AG04450 (cell line): ENCODE measurements at regions not wholly inside any gene's neighbourhood (a gene's known extent, or its start where the extent isn't known, plus 50 kb on each side); places are given as distances from the start of the nearest gene placed in this dataset.

ENCODE experiments used
- CTCF ChIA-PET: fragments of 300-600, 350-600 bp; formaldehyde crosslinking; extraction: SDS; loops from one replicate; lab custom pipeline; 2022; ENCODE audit warnings: antibody characterized with exemption, inconsistent platforms; lab: Charles Lee
- POLR2A ChIA-PET: fragments of 350-600 bp; formaldehyde crosslinking; extraction: SDS; loops from one replicate; lab custom pipeline; 2021; ENCODE audit warnings: antibody characterized with exemption, inconsistent platforms; lab: Yijun Ruan, JAX
- DNase-seq: peaks from one replicate; pipeline ENCODE4 v3.0.0-alpha.2; 2011; ENCODE audit warnings: low read depth, low spot score
- H3K27ac ChIP-seq: one replicate; pipeline ENCODE4 v1.5.1; 2012; ENCODE audit warnings: low read depth, low read length, control low read depth
- H3K27me3 ChIP-seq: one replicate; pipeline ENCODE4 v1.6.0; 2012; ENCODE audit warnings: low read length; ENCODE audit not compliant: control insufficient read depth, insufficient read depth
- H3K4me3 ChIP-seq: 2 replicates; pipeline ENCODE4 v1.5.1; 2011; ENCODE audit warnings: mild to moderate bottlenecking, low read depth, low read length, control low read depth
- H3K9me3 ChIP-seq: 2 replicates; pipeline ENCODE4 v1.5.1; 2012; ENCODE audit warnings: low read length; ENCODE audit not compliant: control insufficient read depth, insufficient read depth
- CTCF ChIP-seq: IDR thresholded peaks from 2 replicates; pipeline ENCODE4 v1.5.1; 2011; ENCODE audit warnings: low read depth, low read length, control low read depth, inconsistent platforms

- H3K27me3 ChIP-seq, result no peaks in the 10 kb centered on the region
- TF ChIP-seq CTCF, result no peak
- no peak overlapping the region for H3K4me3 ChIP-seq
- CTCF ChIA-PET, result no interaction called here
- POLR2A ChIA-PET, result no interaction called here
- DNase-seq, result no peak
- no peaks in the 10 kb centered on the region for H3K9me3 ChIP-seq
- H3K27ac ChIP-seq, result no peak overlapping the region
These were observed 450.6 kb downstream of the TTLL7 start for GRCh38 chr1:83548311-83548710.

- Histone ChIP-seq H3K9me3 (no peaks in the 10 kb centered on the region), H3K27ac (no peak overlapping the region), H3K4me3 (no peak overlapping the region), H3K27me3 (no peaks in the 10 kb centered on the region)
- no peak for DNase-seq
- no peak for TF ChIP-seq CTCF
- CTCF ChIA-PET, result no interaction called here
- POLR2A ChIA-PET, result no interaction called here
These were observed 451.0 kb downstream of the TTLL7 start for GRCh38 chr1:83547901-83548300.

GRCh38 chr1:83546874-83547273 is 452.1 kb downstream of the TTLL7 start:
- Histone ChIP-seq H3K9me3 (no peaks in the 10 kb centered on the region), H3K27ac (no peak overlapping the region), H3K27me3 (no peaks in the 10 kb centered on the region), H3K4me3 (no peak overlapping the region)
- ChIA-PET POLR2A (no interaction called here), CTCF (no interaction called here)
- no peak for DNase-seq
- no peak for TF ChIP-seq CTCF

- no peaks in the 10 kb centered on the region for H3K9me3 ChIP-seq
- no peak for TF ChIP-seq CTCF
- CTCF ChIA-PET, result no interaction called here
- no peak for DNase-seq
- H3K27ac ChIP-seq, result no peak overlapping the region
- H3K27me3 ChIP-seq, result no peaks in the 10 kb centered on the region
- POLR2A ChIA-PET, result no interaction called here
- no peak overlapping the region for H3K4me3 ChIP-seq
These were observed 453.7 kb downstream of the TTLL7 start for GRCh38 chr1:83545066-83545862.

GRCh38 chr1:83543222-83543973 is 455.5 kb downstream of the TTLL7 start:
- DNase-seq, result no peak
- Histone ChIP-seq H3K4me3 (no peak overlapping the region), H3K27me3 (no peaks in the 10 kb centered on the region), H3K27ac (no peak overlapping the region), H3K9me3 (no peaks in the 10 kb centered on the region)
- TF ChIP-seq CTCF, result no peak
- CTCF ChIA-PET, result no interaction called here
- POLR2A ChIA-PET, result no interaction called here
